Activated CD8-positive, alpha-beta memory T cell treated with anti-CD3 and anti-CD28 coated beads for 36 hours (primary cell): ENCODE measurements at regions not wholly inside any gene's neighbourhood (a gene's known extent, or its start where the extent isn't known, plus 50 kb on each side); places are given as distances from the start of the nearest gene placed in this dataset.
"Not testable (repeated sequence)": the region's sequence is repeated elsewhere in the genome, so short reads cannot be mapped to it uniquely, and the experiment has no call there.

ENCODE experiments used
- CTCF ChIA-PET: fragments of 350-600 bp; sonication (Branson Sonifier 250); formaldehyde crosslinking; loops from one replicate; lab custom pipeline; 2021; ENCODE audit warnings: antibody characterized with exemption; lab: Charles Lee
- POLR2A ChIA-PET: fragments of 350-600 bp; sonication (Branson Sonifier 250); formaldehyde crosslinking; loops from one replicate; lab custom pipeline; 2021; ENCODE audit warnings: antibody characterized with exemption; lab: Charles Lee

- ChIA-PET POLR2A (no interaction called here), CTCF (no interaction called here)
Measured at GRCh38 chr6:122153557-122153956, 245.9 kb upstream of the HSF2 start.

GRCh38 chr6:122154155-122154554 lies 245.3 kb upstream of the HSF2 start:
- POLR2A ChIA-PET = no interaction called here
- CTCF ChIA-PET = no interaction called here

GRCh38 chr6:122154912-122155575 lies 244.4 kb upstream of the HSF2 start:
- CTCF ChIA-PET = no interaction called here

GRCh38 chr6:122161136-122161535 lies 238.3 kb upstream of the HSF2 start:
- ChIA-PET CTCF (no interaction called here), POLR2A (no interaction called here)

More at GRCh38 chr6:122154912-122155575, 244.4 kb upstream of the HSF2 start:
- POLR2A ChIA-PET = no interaction called here

- ChIA-PET CTCF (no interaction called here), POLR2A (no interaction called here)
Measured at GRCh38 chr6:122165014-122165413, 234.4 kb upstream of the HSF2 start.

- CTCF ChIA-PET = no interaction called here
- POLR2A ChIA-PET = no interaction called here
Measured at GRCh38 chr6:122170274-122170673, 229.2 kb upstream of the HSF2 start.

- POLR2A ChIA-PET = no interaction called here
- CTCF ChIA-PET = no interaction called here
Measured at GRCh38 chr6:122178988-122179387, 220.5 kb upstream of the HSF2 start.

GRCh38 chr6:122180132-122180531 lies 219.3 kb upstream of the HSF2 start:
- ChIA-PET POLR2A (no interaction called here), CTCF (no interaction called here)

- CTCF ChIA-PET = no interaction called here
- POLR2A ChIA-PET = no interaction called here
Measured at GRCh38 chr6:122182061-122182460, 217.4 kb upstream of the HSF2 start.

GRCh38 chr6:122184401-122184827 lies 215.0 kb upstream of the HSF2 start:
- POLR2A ChIA-PET = no interaction called here

GRCh38 chr6:122185458-122185857 lies 214.0 kb upstream of the HSF2 start:
- CTCF ChIA-PET, POLR2A ChIA-PET: not testable (repeated sequence)

More at GRCh38 chr6:122184401-122184827, 215.0 kb upstream of the HSF2 start:
- CTCF ChIA-PET = no interaction called here

- CTCF ChIA-PET = no interaction called here
- POLR2A ChIA-PET = no interaction called here
Measured at GRCh38 chr6:122187186-122187585, 212.3 kb upstream of the HSF2 start.

- CTCF ChIA-PET = no interaction called here
- POLR2A ChIA-PET = no interaction called here
Measured at GRCh38 chr6:122198922-122199321, 200.5 kb upstream of the HSF2 start.

GRCh38 chr6:122200440-122200839 lies 199.0 kb upstream of the HSF2 start:
- ChIA-PET CTCF (no interaction called here), POLR2A (no interaction called here)

GRCh38 chr6:122202576-122203137 lies 196.8 kb upstream of the HSF2 start:
- ChIA-PET POLR2A (no interaction called here), CTCF (no interaction called here)

GRCh38 chr6:122207061-122207460 lies 192.4 kb upstream of the HSF2 start:
- ChIA-PET POLR2A (no interaction called here), CTCF (no interaction called here)

- CTCF ChIA-PET = no interaction called here
- POLR2A ChIA-PET = no interaction called here
Measured at GRCh38 chr6:122207794-122208193, 191.7 kb upstream of the HSF2 start.

- CTCF ChIA-PET = no interaction called here
Measured at GRCh38 chr6:122214605-122215318, 184.7 kb upstream of the HSF2 start.

GRCh38 chr6:122220254-122220653 lies 179.2 kb upstream of the HSF2 start:
- ChIA-PET POLR2A (no interaction called here), CTCF (no interaction called here)

More at GRCh38 chr6:122214605-122215318, 184.7 kb upstream of the HSF2 start:
- POLR2A ChIA-PET = no interaction called here

GRCh38 chr6:122222761-122223160 lies 176.7 kb upstream of the HSF2 start:
- POLR2A ChIA-PET = no interaction called here
- CTCF ChIA-PET = no interaction called here

- ChIA-PET POLR2A (no interaction called here), CTCF (no interaction called here)
Measured at GRCh38 chr6:122223251-122223650, 176.2 kb upstream of the HSF2 start.
